ENCODE measurements at regions not wholly inside any gene's neighbourhood (a gene's known extent, or its start where the extent isn't known, plus 50 kb on each side); places are given as distances from the start of the nearest gene placed in this dataset.

DNA sequence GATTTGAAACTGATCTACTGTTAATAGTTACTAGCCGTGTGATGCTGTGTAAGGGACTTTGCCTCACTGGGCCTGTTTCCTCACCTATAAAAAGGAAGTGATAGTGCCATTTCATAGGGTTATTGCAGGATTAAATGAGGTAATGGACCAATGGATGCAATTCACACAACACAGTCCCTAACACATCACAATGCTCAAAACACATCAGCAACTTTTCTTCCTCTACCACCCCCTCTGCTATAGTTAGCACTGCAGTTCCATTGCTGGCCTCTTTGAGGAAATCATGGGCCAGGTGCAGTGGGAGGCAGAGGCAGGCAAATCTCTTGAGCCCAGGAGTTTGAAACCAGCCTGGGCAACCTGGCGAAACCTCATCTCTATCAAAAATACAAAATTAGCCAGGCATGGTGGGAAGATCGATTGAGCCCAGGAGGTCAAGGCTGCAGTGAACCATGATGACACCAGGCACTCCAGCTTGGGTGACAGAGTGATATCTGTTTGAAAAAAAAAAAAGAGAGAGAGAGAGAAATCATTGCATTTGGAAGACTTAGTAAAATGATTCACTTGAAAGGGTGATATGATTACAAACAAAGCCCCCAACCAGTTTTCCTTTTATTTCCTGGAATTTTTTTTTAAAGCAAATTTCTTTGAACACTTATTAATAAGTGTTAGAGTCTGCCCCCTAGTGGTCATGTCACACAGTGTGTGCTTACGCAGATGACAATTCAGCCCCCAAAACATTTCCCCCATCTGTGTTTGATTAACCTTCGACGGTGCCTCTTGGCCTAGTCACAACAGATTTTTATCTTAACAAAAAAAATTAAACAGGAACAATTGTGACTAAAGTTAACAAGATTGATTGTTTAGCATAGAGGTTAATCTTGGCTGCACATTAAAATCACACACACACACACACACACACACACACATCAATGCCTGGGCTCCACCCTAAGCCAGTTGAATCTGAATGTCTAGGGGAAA, 88.6 kb upstream of the BCL11A start:
- H3K14ac ChIP-seq (ENCODE audit: insufficient read depth, low read length) = no peak overlapping the region
- H2BK12ac ChIP-seq (ENCODE audit: insufficient read length, low read depth, low read length) = no peak overlapping the region
- no peaks in the 10 kb centered on the region for H3K4me1 ChIP-seq (ENCODE audit: insufficient read depth, low read length)
- Mint-ChIP-seq H3K27ac (peak overlapping the region in 1 of 3 experiments; percentile 81; a peak in 2 of 7 replicates), H3K27me3 (ENCODE audit: low read depth) (peaks cover 2% of the 10 kb centered on the region; the same call in 1 of the 2 replicates), H3K4me3 (no peak overlapping the region), H3K4me1 (peaks cover 8% of the 10 kb centered on the region in 2 experiments; a peak in 3 of 4 replicates), H3K36me3 (ENCODE audit: insufficient read depth in 1 of 3, low read depth in 3 of 3) (no peaks in the 10 kb centered on the region), H3K9me3 (no peaks in the 10 kb centered on the region)
- no peak overlapping the region for H4K5ac ChIP-seq (ENCODE audit: insufficient read length, low read depth, low read length)
- H3K4me2 ChIP-seq (ENCODE audit: insufficient read depth, insufficient read length, low read length) = no peak overlapping the region
- H3K9ac ChIP-seq (ENCODE audit: extremely low read depth, insufficient read length, low read length) = no peak overlapping the region
- no peak overlapping the region for H2AFZ ChIP-seq (ENCODE audit: low read length)
- no peak overlapping the region for H3K18ac ChIP-seq (ENCODE audit: insufficient read length, low read depth, low read length)
- TF ChIP-seq, protein P1, sequence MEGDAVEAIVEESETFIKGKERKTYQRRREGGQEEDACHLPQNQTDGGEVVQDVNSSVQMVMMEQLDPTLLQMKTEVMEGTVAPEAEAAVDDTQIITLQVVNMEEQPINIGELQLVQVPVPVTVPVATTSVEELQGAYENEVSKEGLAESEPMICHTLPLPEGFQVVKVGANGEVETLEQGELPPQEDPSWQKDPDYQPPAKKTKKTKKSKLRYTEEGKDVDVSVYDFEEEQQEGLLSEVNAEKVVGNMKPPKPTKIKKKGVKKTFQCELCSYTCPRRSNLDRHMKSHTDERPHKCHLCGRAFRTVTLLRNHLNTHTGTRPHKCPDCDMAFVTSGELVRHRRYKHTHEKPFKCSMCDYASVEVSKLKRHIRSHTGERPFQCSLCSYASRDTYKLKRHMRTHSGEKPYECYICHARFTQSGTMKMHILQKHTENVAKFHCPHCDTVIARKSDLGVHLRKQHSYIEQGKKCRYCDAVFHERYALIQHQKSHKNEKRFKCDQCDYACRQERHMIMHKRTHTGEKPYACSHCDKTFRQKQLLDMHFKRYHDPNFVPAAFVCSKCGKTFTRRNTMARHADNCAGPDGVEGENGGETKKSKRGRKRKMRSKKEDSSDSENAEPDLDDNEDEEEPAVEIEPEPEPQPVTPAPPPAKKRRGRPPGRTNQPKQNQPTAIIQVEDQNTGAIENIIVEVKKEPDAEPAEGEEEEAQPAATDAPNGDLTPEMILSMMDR (conservative IDR thresholded peaks at IDR 0.05) = peak; percentile 88
- no peak overlapping the region for H3K56ac ChIP-seq (ENCODE audit: insufficient read length, low read depth, low read length)
- H4K20me1 ChIP-seq (ENCODE audit: control insufficient read depth, insufficient read depth, insufficient read length) = no peaks in the 10 kb centered on the region
- H3K23me2 ChIP-seq (ENCODE audit: insufficient read length, low read depth, low read length, poor library complexity, severe bottlenecking) = no peaks in the 10 kb centered on the region
- no peak overlapping the region for H3K27ac ChIP-seq (ENCODE audit: insufficient read length, low read depth, low read length)
- no CpG with 5 or more reads among the region's 6 CpGs for WGBS (ENCODE audit: extremely low coverage, insufficient read length, low lambda C conversion rate)
- H3K23ac ChIP-seq (ENCODE audit: insufficient read length, low read depth, low read length) = no peak overlapping the region
- no peaks in the 10 kb centered on the region for H3K27me3 ChIP-seq (ENCODE audit: insufficient read depth, low read length)
- no peak overlapping the region for H3T11ph ChIP-seq (ENCODE audit: low read length)
- H2AK5ac ChIP-seq (ENCODE audit: insufficient read length, low read length) = no peak overlapping the region
- no peak overlapping the region for H4K91ac ChIP-seq (ENCODE audit: insufficient read length, low read depth, low read length)
- no peak overlapping the region for H2BK15ac ChIP-seq (ENCODE audit: low read depth, low read length)
- H3K79me1 ChIP-seq (ENCODE audit: insufficient read depth, low read depth, low read length, poor library complexity, severe bottlenecking) = no peaks in the 10 kb centered on the region
- no peak overlapping the region for H2BK20ac ChIP-seq (ENCODE audit: low read depth, low read length, poor library complexity, severe bottlenecking)
- peak; percentile 36 for DNase-seq
- H3K9me3 ChIP-seq (ENCODE audit: control insufficient read depth, low read depth, low read length) = no peaks in the 10 kb centered on the region
- H3K4ac ChIP-seq (ENCODE audit: low read depth, low read length) = no peak overlapping the region
- H4K8ac ChIP-seq (replicated peaks; ENCODE audit: insufficient read length, low read depth, low read length) = no peak overlapping the region
- no peak overlapping the region for H2BK120ac ChIP-seq (ENCODE audit: low read depth, low read length, poor library complexity, severe bottlenecking)
- H2BK5ac ChIP-seq (ENCODE audit: insufficient read length, low read length) = no peak overlapping the region
- no peaks in the 10 kb centered on the region for H3K79me2 ChIP-seq (ENCODE audit: insufficient read depth, low read length)

Measured in H9 (cell line).